DND-41 (cell line): ENCODE measurements at regions not wholly inside any gene's neighbourhood (a gene's known extent, or its start where the extent isn't known, plus 50 kb on each side); places are given as distances from the start of the nearest gene placed in this dataset.

Source experiments
- ATAC-seq: fragments of 200-7000 bp; cut with Tn5 transposase; 3 replicates; pipeline ENCODE4 v1.9.1; 2021; ENCODE audit warnings: low read depth; ENCODE audit not compliant: insufficient read depth
- DNase-seq: peaks from one replicate; pipeline ENCODE4 v3.0.0-alpha.2; 2020
- H2AFZ ChIP-seq: 2 replicates; pipeline ENCODE4 v1.6.0; 2012; ENCODE audit warnings: low read depth, low read length
- H3K27ac ChIP-seq: 2 replicates; pipeline ENCODE4 v1.5.1; 2012; ENCODE audit warnings: low read length, inconsistent platforms
- H3K27me3 ChIP-seq: fragments of 200-600 bp; sonication (generic); 2 replicates; pipeline ENCODE4 v1.6.0; 2012; ENCODE audit warnings: low read length, mild to moderate bottlenecking, inconsistent platforms; ENCODE audit not compliant: insufficient read depth, poor library complexity
- H3K36me3 ChIP-seq: 2 replicates; pipeline ENCODE4 v1.5.1; 2012; ENCODE audit warnings: low read length, inconsistent platforms; ENCODE audit not compliant: insufficient read depth
- H3K4me1 ChIP-seq: 2 replicates; pipeline ENCODE4 v1.5.1; 2012; ENCODE audit warnings: mild to moderate bottlenecking, low read length; ENCODE audit not compliant: insufficient read depth
- H3K4me2 ChIP-seq: 2 replicates; pipeline ENCODE4 v1.6.0; 2012; ENCODE audit warnings: mild to moderate bottlenecking, moderate library complexity, low read length, inconsistent platforms; ENCODE audit not compliant: insufficient read depth
- H3K4me3 ChIP-seq, 2 experiments: fragments of 200-600 bp in 1 of 2; shearing (Covaris generic) in 1 of 2; 2 replicates each; pipeline ENCODE4 v1.5.1; 2012 to 2016; ENCODE audit warnings: inconsistent platforms in 2 of 2, low read length in 2 of 2, mild to moderate bottlenecking in 2 of 2, low read depth in 1 of 2, moderate library complexity in 1 of 2
- H3K79me2 ChIP-seq: 2 replicates; pipeline ENCODE4 v1.6.0; 2012; ENCODE audit warnings: low read length, inconsistent platforms; ENCODE audit not compliant: insufficient read depth
- H3K9ac ChIP-seq: 2 replicates; pipeline ENCODE4 v1.6.0; 2012; ENCODE audit warnings: low read depth, mild to moderate bottlenecking, inconsistent platforms, low read length, moderate library complexity
- H3K9me3 ChIP-seq: 2 replicates; pipeline ENCODE4 v1.5.1; 2012; ENCODE audit warnings: low read length, moderate library complexity, mild to moderate bottlenecking, inconsistent platforms; ENCODE audit not compliant: insufficient read depth, severe bottlenecking
- H4K20me1 ChIP-seq: 2 replicates; pipeline ENCODE4 v1.6.0; 2012; ENCODE audit warnings: low read length; ENCODE audit not compliant: insufficient read depth
- EZH2 ChIP-seq: IDR thresholded peaks from 3 replicates; pipeline ENCODE4 v1.6.1; 2012; ENCODE audit warnings: borderline replicate concordance, low read depth, mild to moderate bottlenecking, moderate library complexity, low read length, inconsistent platforms; ENCODE audit not compliant: severe bottlenecking
- TF ChIP-seq, protein P1 (sequence below): IDR thresholded peaks from 2 replicates; pipeline ENCODE4 v1.5.1; 2012; ENCODE audit warnings: borderline replicate concordance, low read length, moderate library complexity, mild to moderate bottlenecking; ENCODE audit not compliant: poor library complexity, severe bottlenecking; ENCODE audit errors: extremely low read depth

GRCh38 chr5:103486739-103487138, 75.8 kb downstream of the NUDT12 start:
- Histone ChIP-seq H3K27ac (no peak overlapping the region), H3K4me2 (no peak overlapping the region), H3K79me2 (no peaks in the 10 kb centered on the region), H3K4me1 (peaks cover 13% of the 10 kb centered on the region; the same call in 1 of the 2 replicates), H4K20me1 (no peaks in the 10 kb centered on the region), H3K9ac (no peak overlapping the region), H3K27me3 (no peaks in the 10 kb centered on the region), H3K4me3 (no peak overlapping the region), H2AFZ (no peak overlapping the region), H3K9me3 (no peaks in the 10 kb centered on the region), H3K36me3 (no peaks in the 10 kb centered on the region)
- ATAC-seq: no peak
- no peak for DNase-seq
- no peak for TF ChIP-seq EZH2
- TF ChIP-seq, protein P1, sequence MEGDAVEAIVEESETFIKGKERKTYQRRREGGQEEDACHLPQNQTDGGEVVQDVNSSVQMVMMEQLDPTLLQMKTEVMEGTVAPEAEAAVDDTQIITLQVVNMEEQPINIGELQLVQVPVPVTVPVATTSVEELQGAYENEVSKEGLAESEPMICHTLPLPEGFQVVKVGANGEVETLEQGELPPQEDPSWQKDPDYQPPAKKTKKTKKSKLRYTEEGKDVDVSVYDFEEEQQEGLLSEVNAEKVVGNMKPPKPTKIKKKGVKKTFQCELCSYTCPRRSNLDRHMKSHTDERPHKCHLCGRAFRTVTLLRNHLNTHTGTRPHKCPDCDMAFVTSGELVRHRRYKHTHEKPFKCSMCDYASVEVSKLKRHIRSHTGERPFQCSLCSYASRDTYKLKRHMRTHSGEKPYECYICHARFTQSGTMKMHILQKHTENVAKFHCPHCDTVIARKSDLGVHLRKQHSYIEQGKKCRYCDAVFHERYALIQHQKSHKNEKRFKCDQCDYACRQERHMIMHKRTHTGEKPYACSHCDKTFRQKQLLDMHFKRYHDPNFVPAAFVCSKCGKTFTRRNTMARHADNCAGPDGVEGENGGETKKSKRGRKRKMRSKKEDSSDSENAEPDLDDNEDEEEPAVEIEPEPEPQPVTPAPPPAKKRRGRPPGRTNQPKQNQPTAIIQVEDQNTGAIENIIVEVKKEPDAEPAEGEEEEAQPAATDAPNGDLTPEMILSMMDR: no peak

- Histone ChIP-seq H3K9me3 (no peaks in the 10 kb centered on the region), H3K9ac (no peak overlapping the region), H3K4me3 (no peak overlapping the region), H3K27me3 (no peaks in the 10 kb centered on the region), H3K4me2 (no peak overlapping the region), H3K27ac (no peak overlapping the region), H3K79me2 (no peaks in the 10 kb centered on the region), H4K20me1 (no peaks in the 10 kb centered on the region), H3K4me1 (no peaks in the 10 kb centered on the region), H3K36me3 (no peaks in the 10 kb centered on the region), H2AFZ (no peak overlapping the region)
- DNase-seq: no peak
- no peak for ATAC-seq
- TF ChIP-seq, protein P1: no peak
- no peak for TF ChIP-seq EZH2
These were observed 82.3 kb downstream of the NUDT12 start for GRCh38 chr5:103480246-103480645.

- Histone ChIP-seq H2AFZ (no peak overlapping the region), H3K4me2 (no peak overlapping the region), H3K27ac (no peak overlapping the region), H3K4me3 (no peak overlapping the region), H3K9ac (no peak overlapping the region), H3K9me3 (no peaks in the 10 kb centered on the region), H3K27me3 (no peaks in the 10 kb centered on the region), H3K4me1 (no peaks in the 10 kb centered on the region), H3K36me3 (no peaks in the 10 kb centered on the region), H4K20me1 (no peaks in the 10 kb centered on the region), H3K79me2 (no peaks in the 10 kb centered on the region)
- DNase-seq (no peak), ATAC-seq (no peak)
- TF ChIP-seq, protein P1: no peak
- TF ChIP-seq EZH2: no peak
These were observed 84.9 kb downstream of the NUDT12 start for GRCh38 chr5:103477678-103478077.

GRCh38 chr5:103476811-103477210, 85.8 kb downstream of the NUDT12 start:
- no peak for DNase-seq
- no peak for TF ChIP-seq EZH2
- TF ChIP-seq, protein P1: no peak
- Histone ChIP-seq H3K4me2 (no peak overlapping the region), H3K9ac (no peak overlapping the region), H4K20me1 (no peaks in the 10 kb centered on the region), H3K79me2 (no peaks in the 10 kb centered on the region), H3K27ac (no peak overlapping the region), H3K36me3 (no peaks in the 10 kb centered on the region), H2AFZ (no peak overlapping the region), H3K4me1 (no peaks in the 10 kb centered on the region), H3K9me3 (no peaks in the 10 kb centered on the region), H3K4me3 (no peak overlapping the region), H3K27me3 (no peaks in the 10 kb centered on the region)
- ATAC-seq: no peak
